ENCODE measurements at regions not wholly inside any gene's neighbourhood (a gene's known extent, or its start where the extent isn't known, plus 50 kb on each side); places are given as distances from the start of the nearest gene placed in this dataset.

DNA sequence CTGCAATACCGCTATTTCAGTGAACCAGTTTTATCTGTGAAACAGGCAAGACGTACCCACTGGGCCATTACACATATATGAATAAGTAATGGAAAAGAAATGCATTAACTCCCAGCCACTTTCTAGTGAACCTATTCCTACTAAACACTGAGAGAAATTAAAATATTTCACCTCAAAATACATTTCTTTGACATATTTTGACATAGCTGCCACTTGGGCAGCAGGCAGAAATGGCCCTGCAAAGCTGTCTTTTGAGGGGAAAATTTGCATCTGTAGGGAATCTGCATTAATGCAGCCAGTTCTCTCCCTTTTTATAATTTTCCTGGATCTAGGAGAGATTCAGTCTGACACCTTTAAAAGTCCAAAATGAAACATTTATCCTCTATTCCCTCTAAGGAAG is 714.8 kb upstream of the POM121L12 start:
- no peak overlapping the region for H3K4me3 Mint-ChIP-seq
- Histone ChIP-seq H3K27me3 (replicated peaks in 1 of 2; ENCODE audit: control insufficient read depth in 2 of 2, extremely low read depth in 1 of 2, insufficient read depth in 2 of 2, low read length in 1 of 2) (no peaks in the 10 kb centered on the region), H3K9me3 (no peaks in the 10 kb centered on the region), H3K4me3 (ENCODE audit: control insufficient read depth in 1 of 2, extremely low read depth in 1 of 2, low read length in 1 of 2) (no peak overlapping the region), H3K27ac (ENCODE audit: low read length) (no peak overlapping the region), H3K4me1 (ENCODE audit: control insufficient read depth in 1 of 2, extremely low read depth in 1 of 2, insufficient read depth in 2 of 2, low read length in 2 of 2) (no peaks in the 10 kb centered on the region), H3K36me3 (ENCODE audit: control insufficient read depth in 2 of 2, extremely low read depth in 1 of 2, insufficient read depth in 1 of 2, low read length in 1 of 2) (no peaks in the 10 kb centered on the region)
- H3K27ac Mint-ChIP-seq: no peak overlapping the region
- WGBS (ENCODE audit: insufficient coverage): no CpG with 5 or more reads among the region's 2 CpGs
- ChIA-PET CTCF (no interaction called here), POLR2A (no interaction called here)
- no peaks in the 10 kb centered on the region for H3K36me3 Mint-ChIP-seq
- H3K9me3 Mint-ChIP-seq: peaks cover 18 to 28% (median 18%) of the 10 kb centered on the region in 3 donors
- no peaks in the 10 kb centered on the region for H3K27me3 Mint-ChIP-seq
- H3K4me1 Mint-ChIP-seq: no peaks in the 10 kb centered on the region
- ATAC-seq (replicated peaks in 1 of 4): no peak
- DNase-seq: no peak

DNA sequence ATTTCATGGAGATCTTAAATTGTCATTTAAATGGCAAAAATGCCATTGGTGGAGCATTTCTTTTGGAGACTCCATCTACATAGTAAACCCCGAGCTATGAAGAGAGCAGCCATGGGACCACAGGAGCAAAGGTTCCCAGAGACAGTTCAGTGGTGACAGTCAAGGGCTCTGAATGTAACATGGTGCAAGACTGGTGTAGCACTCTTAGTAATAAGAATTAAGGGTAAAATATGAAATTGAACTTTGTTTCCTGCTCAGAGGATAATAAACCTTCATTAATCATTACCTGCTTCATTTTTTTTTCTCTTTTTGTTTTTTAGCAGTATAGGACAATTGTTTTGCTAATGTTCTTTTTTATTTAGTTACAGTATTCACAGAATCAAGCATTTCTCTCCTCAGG is 717.5 kb upstream of the POM121L12 start:
- no peak for DNase-seq
- Histone ChIP-seq H3K9me3 (no peaks in the 10 kb centered on the region), H3K4me1 (ENCODE audit: control insufficient read depth in 1 of 2, extremely low read depth in 1 of 2, insufficient read depth in 2 of 2, low read length in 2 of 2) (no peaks in the 10 kb centered on the region), H3K4me3 (ENCODE audit: control insufficient read depth in 1 of 2, extremely low read depth in 1 of 2, low read length in 1 of 2) (no peak overlapping the region), H3K27ac (ENCODE audit: low read length) (no peak overlapping the region), H3K36me3 (ENCODE audit: control insufficient read depth in 2 of 2, extremely low read depth in 1 of 2, insufficient read depth in 1 of 2, low read length in 1 of 2) (no peaks in the 10 kb centered on the region), H3K27me3 (replicated peaks in 1 of 2; ENCODE audit: control insufficient read depth in 2 of 2, extremely low read depth in 1 of 2, insufficient read depth in 2 of 2, low read length in 1 of 2) (no peaks in the 10 kb centered on the region)
- Mint-ChIP-seq H3K27me3 (no peaks in the 10 kb centered on the region), H3K36me3 (no peaks in the 10 kb centered on the region), H3K9me3 (peaks cover 11 to 26% (median 17%) of the 10 kb centered on the region in 3 donors), H3K4me3 (no peak overlapping the region), H3K4me1 (no peaks in the 10 kb centered on the region), H3K27ac (no peak overlapping the region)
- WGBS (ENCODE audit: insufficient coverage): no CpG with 5 or more reads among the region's 1 CpG
- POLR2A ChIA-PET: no interaction called here
- CTCF ChIA-PET: no interaction called here
- ATAC-seq (replicated peaks in 1 of 4): no peak

DNA sequence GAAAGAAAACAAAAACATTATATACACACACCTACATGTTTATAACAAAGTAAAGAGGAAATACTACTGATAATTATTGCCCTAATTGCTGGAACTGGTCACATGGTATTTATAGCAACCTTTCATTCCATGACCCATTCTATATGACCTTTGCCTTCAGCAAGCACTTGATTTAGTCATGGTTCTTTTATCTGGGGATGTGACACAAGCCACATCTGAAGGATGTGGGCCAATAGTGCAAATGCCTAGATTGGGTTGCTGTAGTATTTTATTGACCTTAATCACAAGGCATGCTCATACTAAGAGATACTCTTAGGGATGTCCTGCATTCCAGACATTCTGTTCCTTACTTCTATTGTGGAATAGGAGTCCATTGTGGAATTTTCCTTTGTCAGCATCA is 723.5 kb upstream of the POM121L12 start:
- no peaks in the 10 kb centered on the region for H3K36me3 Mint-ChIP-seq
- H3K9me3 Mint-ChIP-seq: peaks cover 7 to 31% (median 9%) of the 10 kb centered on the region in 3 donors
- Histone ChIP-seq H3K27me3 (replicated peaks in 1 of 2; ENCODE audit: control insufficient read depth in 2 of 2, extremely low read depth in 1 of 2, insufficient read depth in 2 of 2, low read length in 1 of 2) (no peaks in the 10 kb centered on the region), H3K4me1 (ENCODE audit: control insufficient read depth in 1 of 2, extremely low read depth in 1 of 2, insufficient read depth in 2 of 2, low read length in 2 of 2) (no peaks in the 10 kb centered on the region), H3K36me3 (ENCODE audit: control insufficient read depth in 2 of 2, extremely low read depth in 1 of 2, insufficient read depth in 1 of 2, low read length in 1 of 2) (no peaks in the 10 kb centered on the region), H3K9me3 (no peaks in the 10 kb centered on the region), H3K4me3 (ENCODE audit: control insufficient read depth in 1 of 2, extremely low read depth in 1 of 2, low read length in 1 of 2) (no peak overlapping the region), H3K27ac (ENCODE audit: low read length) (no peak overlapping the region)
- H3K27me3 Mint-ChIP-seq: no peaks in the 10 kb centered on the region
- no peaks in the 10 kb centered on the region for H3K4me1 Mint-ChIP-seq
- ChIA-PET CTCF (no interaction called here), POLR2A (no interaction called here)
- no peak overlapping the region for H3K27ac Mint-ChIP-seq
- ATAC-seq (replicated peaks in 1 of 4) (no peak), DNase-seq (no peak)
- no peak overlapping the region for H3K4me3 Mint-ChIP-seq

DNA sequence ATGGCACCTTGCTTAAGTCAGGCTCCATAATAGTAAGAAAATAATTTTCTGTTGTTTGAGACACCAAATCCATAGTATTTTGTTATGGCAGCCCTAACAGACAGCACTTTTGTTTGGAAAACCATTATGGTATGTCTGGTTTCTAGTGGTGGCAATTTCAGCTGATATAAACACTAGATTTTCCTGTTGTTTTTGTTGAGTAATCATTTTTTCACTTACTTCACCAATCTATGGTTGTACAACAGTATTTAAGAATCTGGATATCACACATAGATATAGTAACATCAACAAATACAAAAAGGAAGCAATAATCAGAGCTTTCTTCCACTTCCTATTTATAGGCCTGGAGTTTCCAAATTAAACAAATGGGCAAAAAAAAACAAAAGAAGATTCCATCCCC is 725.8 kb upstream of the POM121L12 start:
- Mint-ChIP-seq H3K4me3 (no peak overlapping the region), H3K9me3 (peaks cover 6 to 24% (median 7%) of the 10 kb centered on the region in 3 donors), H3K36me3 (no peaks in the 10 kb centered on the region), H3K4me1 (no peaks in the 10 kb centered on the region), H3K27me3 (no peaks in the 10 kb centered on the region), H3K27ac (no peak overlapping the region)
- ChIA-PET CTCF (interaction anchor here in 1 of 2 donors (0.5 kb wide), 1 partner anchor 446 kb away, joined by 3 read pairs; no protein-coding TSS in a partner anchor), POLR2A (no interaction called here)
- H3K4me3 ChIP-seq (ENCODE audit: control insufficient read depth in 1 of 2, extremely low read depth in 1 of 2, low read length in 1 of 2): no peak overlapping the region
- no peak overlapping the region for H3K27ac ChIP-seq (ENCODE audit: low read length)
- H3K27me3 ChIP-seq (replicated peaks in 1 of 2; ENCODE audit: control insufficient read depth in 2 of 2, extremely low read depth in 1 of 2, insufficient read depth in 2 of 2, low read length in 1 of 2): no peaks in the 10 kb centered on the region
- no peaks in the 10 kb centered on the region for H3K4me1 ChIP-seq (ENCODE audit: control insufficient read depth in 1 of 2, extremely low read depth in 1 of 2, insufficient read depth in 2 of 2, low read length in 2 of 2)
- H3K36me3 ChIP-seq (ENCODE audit: control insufficient read depth in 2 of 2, extremely low read depth in 1 of 2, insufficient read depth in 1 of 2, low read length in 1 of 2): no peaks in the 10 kb centered on the region
- no peaks in the 10 kb centered on the region for H3K9me3 ChIP-seq
- ATAC-seq (replicated peaks in 1 of 4): no peak
- DNase-seq: no peak

DNA sequence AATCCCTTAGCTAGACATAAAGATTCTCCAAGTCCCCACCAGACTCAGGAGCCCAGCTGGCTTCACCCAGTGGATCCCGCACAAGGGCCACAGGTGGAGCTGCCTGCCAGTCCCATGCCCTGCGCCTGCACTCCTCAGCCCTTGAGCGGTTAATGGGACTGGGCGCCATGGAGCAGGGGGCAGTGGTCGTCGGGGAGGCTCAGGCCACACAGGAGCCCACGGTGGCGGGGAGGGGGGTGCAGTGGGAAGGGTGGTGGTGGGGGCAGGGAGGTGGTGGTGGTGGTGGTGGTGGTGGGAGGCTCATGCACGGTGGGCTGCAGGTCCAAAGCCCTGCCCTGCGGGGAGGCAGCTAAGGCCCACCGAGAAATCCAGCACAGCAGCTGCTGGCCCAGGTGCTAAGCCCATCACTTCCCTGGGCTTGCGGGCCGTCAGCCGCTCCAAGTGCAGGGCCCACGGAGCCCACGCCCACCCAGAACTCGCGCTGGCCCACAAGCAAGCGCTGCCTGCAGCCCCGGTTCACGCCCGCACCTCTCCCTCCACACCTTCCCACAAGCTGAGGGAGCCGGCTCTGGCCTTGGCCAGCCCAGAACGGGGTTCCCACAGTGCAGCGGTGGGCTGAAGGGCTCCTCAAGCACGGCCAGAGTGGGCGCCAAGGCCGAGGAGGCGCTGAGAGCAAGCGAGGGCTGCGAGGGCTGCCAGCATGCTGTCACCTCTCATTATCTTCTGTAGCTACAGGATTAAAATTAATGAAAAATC is 732.5 kb upstream of the POM121L12 start:
- no peak overlapping the region for H3K4me3 ChIP-seq (ENCODE audit: control insufficient read depth in 1 of 2, extremely low read depth in 1 of 2, low read length in 1 of 2)
- no peaks in the 10 kb centered on the region for H3K4me1 ChIP-seq (ENCODE audit: control insufficient read depth in 1 of 2, extremely low read depth in 1 of 2, insufficient read depth in 2 of 2, low read length in 2 of 2)
- POLR2A ChIA-PET: interaction anchor here in 1 of 2 donors (0.6 kb wide), 1 partner anchor 795 kb away, joined by 5 read pairs; no protein-coding TSS in a partner anchor
- Mint-ChIP-seq H3K27ac (no peak overlapping the region), H3K4me1 (no peaks in the 10 kb centered on the region), H3K4me3 (no peak overlapping the region), H3K36me3 (no peaks in the 10 kb centered on the region), H3K9me3 (peaks cover 4 to 19% (median 12%) of the 10 kb centered on the region in 3 donors), H3K27me3 (no peaks in the 10 kb centered on the region)
- H3K36me3 ChIP-seq (ENCODE audit: control insufficient read depth in 2 of 2, extremely low read depth in 1 of 2, insufficient read depth in 1 of 2, low read length in 1 of 2): no peaks in the 10 kb centered on the region
- CTCF ChIA-PET: no interaction called here
- no peak for DNase-seq
- H3K9me3 ChIP-seq: no peaks in the 10 kb centered on the region
- no peaks in the 10 kb centered on the region for H3K27me3 ChIP-seq (replicated peaks in 1 of 2; ENCODE audit: control insufficient read depth in 2 of 2, extremely low read depth in 1 of 2, insufficient read depth in 2 of 2, low read length in 1 of 2)
- H3K27ac ChIP-seq (ENCODE audit: low read length): no peak overlapping the region
- WGBS (ENCODE audit: insufficient coverage): 94% methylated on average over 19 of the region's 31 CpGs
- no peak for ATAC-seq (replicated peaks in 1 of 4)

DNA sequence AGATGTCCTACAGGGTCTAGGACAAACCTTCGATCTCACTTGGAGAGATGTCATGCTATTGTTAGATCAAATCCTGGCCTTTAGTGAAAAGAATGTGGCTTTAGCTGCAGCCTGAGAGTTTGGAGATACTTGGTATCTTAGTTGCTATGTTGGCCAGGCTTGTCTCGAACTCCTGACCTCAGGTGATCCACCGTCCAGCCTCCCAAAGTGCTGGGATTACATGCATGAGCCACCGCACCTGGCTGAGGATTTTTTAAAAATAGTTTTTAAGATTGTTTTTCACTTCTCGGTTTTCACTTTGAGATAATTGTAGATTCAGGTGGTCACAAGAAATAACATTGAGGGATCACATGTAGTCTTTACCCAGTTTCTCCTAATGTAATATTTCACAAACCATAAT is 738.3 kb upstream of the POM121L12 start:
- Mint-ChIP-seq H3K4me3 (no peak overlapping the region), H3K27ac (no peak overlapping the region), H3K4me1 (no peaks in the 10 kb centered on the region), H3K36me3 (no peaks in the 10 kb centered on the region), H3K27me3 (no peaks in the 10 kb centered on the region), H3K9me3 (peaks cover 8 to 31% (median 9%) of the 10 kb centered on the region in 3 donors)
- POLR2A ChIA-PET: no interaction called here
- DNase-seq: no peak
- Histone ChIP-seq H3K9me3 (no peaks in the 10 kb centered on the region), H3K36me3 (ENCODE audit: control insufficient read depth in 2 of 2, extremely low read depth in 1 of 2, insufficient read depth in 1 of 2, low read length in 1 of 2) (no peaks in the 10 kb centered on the region), H3K4me1 (ENCODE audit: control insufficient read depth in 1 of 2, extremely low read depth in 1 of 2, insufficient read depth in 2 of 2, low read length in 2 of 2) (no peaks in the 10 kb centered on the region), H3K27me3 (replicated peaks in 1 of 2; ENCODE audit: control insufficient read depth in 2 of 2, extremely low read depth in 1 of 2, insufficient read depth in 2 of 2, low read length in 1 of 2) (no peaks in the 10 kb centered on the region), H3K27ac (ENCODE audit: low read length) (no peak overlapping the region), H3K4me3 (ENCODE audit: control insufficient read depth in 1 of 2, extremely low read depth in 1 of 2, low read length in 1 of 2) (no peak overlapping the region)
- ATAC-seq (replicated peaks in 1 of 4): no peak
- 0% methylated on average over 1 of the region's 5 CpGs for WGBS (ENCODE audit: insufficient coverage)
- CTCF ChIA-PET: no interaction called here

DNA sequence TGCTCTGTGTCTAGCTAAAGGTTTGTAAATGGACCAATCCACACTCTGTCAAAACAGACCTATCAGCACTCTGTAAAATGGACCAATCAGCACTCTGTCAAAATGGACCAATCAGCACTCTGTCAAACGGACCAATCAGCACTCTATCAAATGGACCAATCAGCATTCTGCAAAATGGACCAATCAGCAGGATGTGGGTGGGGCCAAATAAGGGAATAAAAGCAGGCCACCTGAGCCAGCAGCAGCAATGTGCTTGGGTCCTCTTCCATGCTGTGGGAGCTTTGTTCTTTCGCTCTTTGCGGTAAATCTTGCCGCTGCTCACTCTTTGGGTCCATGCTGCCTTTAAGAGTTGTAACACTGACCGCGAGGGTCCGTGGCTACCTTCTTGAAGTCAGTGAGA is 740.5 kb upstream of the POM121L12 start:
- Histone ChIP-seq H3K27ac (ENCODE audit: low read length) (no peak overlapping the region), H3K36me3 (ENCODE audit: control insufficient read depth in 2 of 2, extremely low read depth in 1 of 2, insufficient read depth in 1 of 2, low read length in 1 of 2) (no peaks in the 10 kb centered on the region), H3K4me1 (ENCODE audit: control insufficient read depth in 1 of 2, extremely low read depth in 1 of 2, insufficient read depth in 2 of 2, low read length in 2 of 2) (no peaks in the 10 kb centered on the region), H3K27me3 (replicated peaks in 1 of 2; ENCODE audit: control insufficient read depth in 2 of 2, extremely low read depth in 1 of 2, insufficient read depth in 2 of 2, low read length in 1 of 2) (no peaks in the 10 kb centered on the region), H3K9me3 (no peaks in the 10 kb centered on the region), H3K4me3 (ENCODE audit: control insufficient read depth in 1 of 2, extremely low read depth in 1 of 2, low read length in 1 of 2) (no peak overlapping the region)
- ATAC-seq (replicated peaks in 1 of 4): no peak
- WGBS (ENCODE audit: insufficient coverage): 87% methylated on average over 6 of the region's 7 CpGs
- ChIA-PET CTCF (no interaction called here), POLR2A (no interaction called here)
- Mint-ChIP-seq H3K36me3 (no peaks in the 10 kb centered on the region), H3K9me3 (peaks cover 4 to 16% (median 8%) of the 10 kb centered on the region in 3 donors), H3K4me3 (no peak overlapping the region), H3K27ac (no peak overlapping the region), H3K27me3 (no peaks in the 10 kb centered on the region), H3K4me1 (no peaks in the 10 kb centered on the region)
- DNase-seq: no peak
